NOMO-1 treated with dmso at 0.1 percent for 144 hours (cell line): ENCODE measurements at regions not wholly inside any gene's neighbourhood (a gene's known extent, or its start where the extent isn't known, plus 50 kb on each side); places are given as distances from the start of the nearest gene placed in this dataset.
"Not testable (repeated sequence)": the region's sequence is repeated elsewhere in the genome, so short reads cannot be mapped to it uniquely, and the experiment has no call there.

ENCODE experiments used
- DNase-seq: peaks from one replicate; lab custom pipeline; 2025; ENCODE audit not compliant: unreplicated experiment; lab: John Stamatoyannopoulos, UW

- no peak for DNase-seq
Observed at GRCh38 chr2:241956521-241957110, 87.1 kb downstream of the RTP5 start.

GRCh38 chr2:241957276-241957675 lies 87.7 kb downstream of the RTP5 start:
- no peak for DNase-seq

- DNase-seq, result no peak
Observed at GRCh38 chr2:241958818-241959545, 89.5 kb downstream of the RTP5 start.

GRCh38 chr2:241959751-241960269 lies 90.3 kb downstream of the RTP5 start:
- DNase-seq, result no peak

- no peak for DNase-seq
Observed at GRCh38 chr2:241961454-241961853, 91.9 kb downstream of the RTP5 start.

GRCh38 chr2:241964133-241964532 lies 94.6 kb downstream of the RTP5 start:
- DNase-seq, result no peak

GRCh38 chr2:241965931-241966412 lies 96.4 kb downstream of the RTP5 start:
- peak; percentile 52 for DNase-seq

- DNase-seq, result no peak
Observed at GRCh38 chr2:241966647-241967466, 97.3 kb downstream of the RTP5 start.

GRCh38 chr2:241967467-241968144 lies 98.1 kb downstream of the RTP5 start:
- DNase-seq, result no peak

- no peak for DNase-seq
Observed at GRCh38 chr2:241968417-241968816, 98.9 kb downstream of the RTP5 start.

GRCh38 chr2:241969182-241969581 lies 99.7 kb downstream of the RTP5 start:
- DNase-seq, result not testable (repeated sequence)

- DNase-seq, result no peak
Observed at GRCh38 chr2:241970716-241971115, 101.2 kb downstream of the RTP5 start.

- no peak for DNase-seq
Observed at GRCh38 chr2:241974096-241974495, 104.6 kb downstream of the RTP5 start.

- no peak for DNase-seq
Observed at GRCh38 chr2:241974851-241975592, 105.5 kb downstream of the RTP5 start.

- DNase-seq, result no peak
Observed at GRCh38 chr2:241975593-241976284, 106.2 kb downstream of the RTP5 start.

- DNase-seq, result no peak
Observed at GRCh38 chr2:241976296-241976695, 106.8 kb downstream of the RTP5 start.

GRCh38 chr2:241977557-241978300 lies 108.2 kb downstream of the RTP5 start:
- DNase-seq, result no peak

- DNase-seq, result no peak
Observed at GRCh38 chr2:241978670-241979069, 109.1 kb downstream of the RTP5 start.

GRCh38 chr2:241980193-241980592 lies 110.7 kb downstream of the RTP5 start:
- no peak for DNase-seq
